ENCODE measurements at regions not wholly inside any gene's neighbourhood (a gene's known extent, or its start where the extent isn't known, plus 50 kb on each side); places are given as distances from the start of the nearest gene placed in this dataset.

- TF ChIP-seq CTCF (IDR thresholded peaks at IDR 0.05; ENCODE audit: insufficient read depth, low read depth, low read length) = no peak
- TF ChIP-seq EZH2 (IDR thresholded peaks at IDR 0.05; ENCODE audit: insufficient read depth, low read length) = no peak
These were observed 91.4 kb upstream of the TJP1 start for GRCh38 chr15:29913528-29914135.

Data from astrocyte (in vitro differentiated cells and primary cell).